ENCODE measurements at regions not wholly inside any gene's neighbourhood (a gene's known extent, or its start where the extent isn't known, plus 50 kb on each side); places are given as distances from the start of the nearest gene placed in this dataset.
"Not testable (repeated sequence)": the region's sequence is repeated elsewhere in the genome, so short reads cannot be mapped to it uniquely, and the experiment has no call there.

DNA sequence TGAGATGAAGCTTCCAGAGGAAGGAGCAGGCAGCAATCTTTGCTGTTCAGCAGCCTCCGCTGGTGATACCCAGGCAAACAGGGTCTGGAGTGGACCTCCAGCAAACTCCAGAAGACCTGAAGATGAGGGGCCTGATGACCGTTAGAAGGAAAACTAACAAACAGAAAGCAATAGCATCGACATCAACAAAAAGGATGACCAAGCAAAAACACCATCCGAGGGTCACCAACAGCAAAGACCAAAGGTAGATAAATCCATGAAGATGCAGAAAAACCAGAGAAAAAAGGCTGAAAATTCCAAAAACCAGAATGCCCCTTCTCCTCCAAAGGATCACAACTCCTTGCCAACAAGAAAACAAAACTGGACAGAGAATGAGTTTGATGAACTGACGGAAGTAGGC lies 235.9 kb upstream of the NSMCE3 start:
- DNase-seq (ENCODE audit: low read depth) = not testable (repeated sequence)

DNA sequence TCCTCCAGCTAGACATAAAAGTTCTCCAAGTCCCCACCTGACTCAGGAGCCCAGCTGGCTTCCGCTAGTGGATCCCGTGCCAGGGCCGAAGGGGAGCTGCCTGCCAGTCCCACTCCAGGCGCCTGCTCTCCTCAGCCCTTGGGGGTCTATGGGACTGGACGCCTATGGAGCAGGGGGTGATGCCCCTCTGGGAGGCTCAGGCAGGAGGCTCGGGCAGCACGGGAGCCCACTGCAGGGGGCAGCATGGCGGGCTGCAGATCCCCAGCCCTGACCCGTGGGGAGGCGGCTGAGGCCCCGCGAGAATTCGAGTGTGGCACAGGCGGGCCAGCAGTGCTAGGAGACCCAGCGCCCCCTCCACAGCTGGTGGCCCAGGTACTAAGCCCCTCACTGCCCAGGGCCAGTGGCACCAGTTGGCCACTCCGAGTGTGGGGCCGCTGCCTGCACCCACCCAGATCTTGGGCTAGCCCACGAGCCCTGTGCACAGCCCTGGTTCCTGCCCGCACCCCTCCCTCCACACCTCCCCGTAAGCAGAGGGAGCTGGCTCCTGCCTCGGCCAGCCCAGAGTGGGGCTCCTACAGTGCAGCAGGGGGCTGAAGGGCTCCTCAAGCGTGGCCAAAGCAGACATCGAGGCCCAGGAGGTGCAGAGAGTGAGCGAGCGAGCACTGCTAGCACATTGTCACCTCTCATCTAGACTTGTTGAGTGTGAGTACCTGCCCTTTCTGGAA lies 221.3 kb upstream of the NSMCE3 start:
- DNase-seq (ENCODE audit: low read depth) = no peak

DNA sequence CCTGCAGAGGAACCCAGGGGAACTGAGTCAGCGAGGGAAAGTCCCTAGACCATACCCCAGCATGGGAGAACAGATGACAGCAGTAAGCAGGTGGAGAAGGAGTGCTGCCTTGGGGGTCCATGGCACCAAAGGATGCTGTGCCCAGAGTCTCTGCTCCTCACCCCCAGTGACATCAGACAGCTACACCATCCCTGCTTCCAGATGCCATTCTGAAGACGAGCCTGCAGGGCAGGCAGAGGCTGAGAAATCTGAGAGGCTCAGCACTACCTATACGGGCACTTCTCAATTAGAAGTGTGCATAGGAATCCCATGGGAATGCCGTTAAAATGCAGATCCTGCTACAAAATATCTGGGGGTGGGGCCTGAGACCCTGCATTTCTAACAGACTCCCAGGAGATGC lies 211.3 kb upstream of the NSMCE3 start:
- DNase-seq (ENCODE audit: low read depth) = no peak

DNA sequence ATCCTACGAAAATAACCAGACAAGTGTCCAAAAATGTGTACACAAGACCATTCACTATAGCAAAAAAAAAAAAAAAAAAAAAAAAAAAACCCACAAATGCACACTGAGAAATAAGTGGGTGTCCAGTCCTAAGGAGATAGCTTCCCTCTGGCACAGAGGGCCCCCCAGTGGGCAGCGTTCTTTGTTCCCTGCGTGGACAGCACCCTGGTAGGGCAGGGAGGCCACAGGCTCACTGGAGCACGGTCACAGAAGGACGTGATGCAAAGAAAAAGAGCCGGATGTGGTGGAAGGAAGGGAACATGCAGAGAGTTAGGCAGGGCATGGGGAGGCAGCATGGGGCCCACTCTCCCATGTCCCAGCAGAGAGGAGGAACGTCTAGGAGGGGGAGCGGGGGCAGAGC lies 210.7 kb upstream of the NSMCE3 start:
- no peak for DNase-seq (ENCODE audit: low read depth)

DNA sequence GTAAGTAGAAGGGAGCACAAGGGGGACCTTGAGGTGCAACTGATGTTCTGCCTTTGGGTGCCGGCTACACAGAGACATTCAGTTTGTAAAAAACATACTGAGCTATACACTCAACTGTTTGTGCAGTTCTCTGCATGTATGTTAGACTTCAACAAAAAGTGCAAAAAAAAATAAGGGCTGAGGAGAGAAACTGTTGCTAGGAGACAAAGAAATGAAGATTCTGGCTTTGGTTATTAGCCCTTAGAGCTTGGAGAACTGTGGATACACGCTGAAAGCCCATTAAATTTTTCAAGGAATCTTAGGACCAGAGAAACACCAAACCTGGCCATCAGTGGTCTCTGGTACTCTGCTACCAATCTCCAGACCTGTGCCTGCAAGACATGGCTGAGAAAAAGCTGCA lies 207.6 kb upstream of the NSMCE3 start:
- DNase-seq (ENCODE audit: low read depth) = no peak

DNA sequence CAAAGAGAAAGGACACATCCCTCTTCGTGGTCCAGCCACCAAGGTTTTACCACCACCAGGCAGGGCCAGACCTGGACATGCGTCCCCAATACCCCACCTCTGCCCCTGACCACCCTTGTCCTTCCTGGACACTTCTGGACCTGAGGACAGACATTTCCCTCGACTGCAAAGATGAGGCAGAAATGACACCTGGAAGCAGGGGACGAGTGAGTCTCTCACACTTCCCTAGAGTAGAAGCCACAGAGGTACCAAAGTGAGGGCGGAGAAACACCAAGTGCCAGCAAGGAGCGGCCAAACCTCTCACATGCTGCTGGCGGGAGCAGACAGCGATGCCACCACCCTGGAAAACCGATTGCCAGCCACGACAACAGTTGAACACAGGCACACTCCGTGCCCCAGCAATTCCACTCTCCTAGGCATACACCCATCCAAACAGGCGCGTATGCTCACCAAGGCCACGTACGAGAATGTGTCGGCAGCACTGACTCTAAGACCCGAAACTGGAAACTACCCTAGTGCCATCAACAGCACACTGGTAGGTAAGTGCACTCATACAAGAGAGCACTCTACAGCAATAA lies 207.0 kb upstream of the NSMCE3 start:
- no peak for DNase-seq (ENCODE audit: low read depth)

DNA sequence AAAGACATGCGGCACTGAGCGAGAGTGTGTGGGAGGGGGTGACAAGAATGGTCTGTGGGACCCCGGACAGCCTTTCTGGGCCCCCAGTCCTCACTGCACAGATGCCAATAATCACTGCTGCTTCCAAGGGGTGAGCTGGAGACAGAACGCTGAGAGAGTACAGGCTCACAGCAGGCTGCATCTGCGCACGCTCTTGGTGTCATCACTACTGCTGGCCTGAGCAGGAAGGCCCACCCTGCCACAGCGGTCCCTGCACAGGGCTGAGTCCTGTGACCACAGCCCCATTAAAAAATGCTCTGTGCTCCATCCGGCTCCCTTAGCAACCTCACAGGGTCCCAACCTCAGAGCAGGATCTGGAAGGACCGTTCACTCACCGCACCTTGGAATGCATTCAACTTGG lies 205.5 kb upstream of the NSMCE3 start:
- no peak for DNase-seq (ENCODE audit: low read depth)

DNA sequence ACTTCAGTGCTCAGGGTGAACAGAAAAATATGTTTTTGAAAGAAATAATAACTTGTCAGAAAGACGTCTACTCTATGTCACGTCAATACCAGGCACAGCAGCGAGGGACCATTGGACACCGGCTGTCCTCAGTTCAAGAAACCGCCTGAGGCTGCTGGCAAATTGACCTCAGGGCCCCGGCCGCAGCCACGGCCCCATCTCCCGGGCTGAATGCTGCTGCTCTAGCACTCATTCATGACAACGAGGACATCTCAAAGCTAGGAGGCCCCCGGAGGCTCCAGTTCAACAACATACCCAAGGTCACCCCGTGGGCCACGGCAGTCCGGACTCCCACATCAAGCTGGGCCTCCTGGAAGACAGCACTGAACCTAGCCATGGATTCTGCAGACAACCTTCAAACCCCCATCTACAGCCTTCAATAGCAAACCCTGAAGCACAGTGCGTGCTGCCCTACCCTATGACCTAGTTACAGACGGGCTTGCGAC lies 204.0 kb upstream of the NSMCE3 start:
- DNase-seq (ENCODE audit: low read depth) = no peak

DNA sequence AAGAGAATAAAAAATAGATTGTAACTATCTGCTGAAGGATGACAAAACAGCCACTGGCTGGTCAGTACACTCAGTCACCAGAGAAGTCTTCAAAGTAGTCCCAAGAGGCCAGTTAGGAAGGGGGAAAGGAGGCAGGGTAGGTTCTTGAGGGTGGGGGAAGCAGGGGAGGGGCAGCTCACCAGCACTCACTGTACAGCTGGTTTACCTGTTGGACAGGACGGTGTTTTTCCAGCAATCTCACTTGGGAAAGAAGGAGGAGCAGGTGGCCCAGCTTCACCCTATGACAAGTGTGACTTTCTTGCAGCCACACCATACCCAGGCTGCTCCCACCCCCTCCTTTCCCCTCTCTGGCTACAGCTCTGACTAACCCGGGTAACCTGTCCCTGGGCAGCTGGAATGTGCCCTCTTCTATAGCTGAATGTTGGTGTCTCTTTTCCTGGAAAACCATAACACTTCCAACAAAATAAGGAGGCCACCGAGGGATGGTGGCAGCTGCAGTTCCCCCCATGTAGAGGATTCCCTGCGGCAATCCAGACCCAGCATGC lies 203.4 kb upstream of the NSMCE3 start:
- no peak for DNase-seq (ENCODE audit: low read depth)

DNA sequence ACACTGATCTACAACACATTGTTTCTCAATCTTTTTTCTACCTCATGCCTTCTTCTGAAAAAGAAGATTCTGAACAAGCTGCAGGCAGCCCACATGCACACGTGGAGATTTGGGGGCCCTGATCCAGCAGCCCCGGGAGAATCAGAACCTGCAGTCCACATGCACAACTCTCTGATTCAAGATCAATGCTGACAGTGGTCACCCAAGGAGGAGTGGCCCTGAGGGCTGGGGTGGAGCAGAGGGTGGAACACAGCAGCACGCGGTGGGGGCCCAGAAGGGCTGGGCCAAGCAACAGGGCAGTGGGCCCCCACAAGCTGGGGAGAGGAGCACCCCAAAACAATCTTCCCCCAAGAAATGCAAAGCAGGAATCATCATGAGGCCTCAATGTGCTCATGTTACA lies 202.1 kb upstream of the NSMCE3 start:
- no peak for DNase-seq (ENCODE audit: low read depth)

DNA sequence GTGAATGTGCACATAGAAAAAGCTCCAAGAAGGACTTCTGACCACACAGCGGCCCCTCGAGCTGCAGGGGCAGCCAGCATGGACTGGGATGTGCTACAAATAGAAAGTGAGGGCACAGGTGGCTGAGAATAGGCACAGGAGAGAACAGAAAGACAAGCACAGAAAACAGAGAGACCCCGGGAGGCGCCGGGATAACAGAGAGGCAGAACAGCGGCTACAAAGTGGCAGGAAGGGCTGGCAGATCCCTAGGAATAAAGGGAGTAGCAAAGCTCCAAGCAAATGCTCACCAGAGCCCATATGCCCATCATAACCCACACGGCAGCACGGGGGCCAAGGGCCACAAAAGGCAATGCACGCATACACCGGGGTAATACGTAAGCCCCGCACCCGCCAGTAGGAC lies 201.7 kb upstream of the NSMCE3 start:
- DNase-seq (ENCODE audit: low read depth) = no peak

DNA sequence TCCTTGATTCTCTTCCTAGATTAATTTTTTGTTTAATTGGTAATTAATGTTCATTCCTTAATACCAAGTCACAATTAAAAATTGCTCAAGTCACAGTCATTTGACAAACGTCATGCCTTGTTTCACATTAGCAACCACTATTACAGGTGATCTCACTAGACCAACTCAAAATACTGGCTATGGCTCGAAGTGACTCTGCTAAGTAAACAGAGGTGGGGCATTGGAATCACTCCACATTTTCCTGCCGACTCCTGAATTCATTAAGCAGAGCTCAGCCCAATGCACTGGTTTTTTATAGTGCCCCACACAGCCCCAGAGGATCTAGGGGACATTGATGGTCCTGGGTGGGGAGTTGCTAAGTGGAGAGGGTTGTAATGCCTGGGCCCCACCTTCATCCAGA lies 201.2 kb upstream of the NSMCE3 start:
- DNase-seq (ENCODE audit: low read depth) = no peak

DNA sequence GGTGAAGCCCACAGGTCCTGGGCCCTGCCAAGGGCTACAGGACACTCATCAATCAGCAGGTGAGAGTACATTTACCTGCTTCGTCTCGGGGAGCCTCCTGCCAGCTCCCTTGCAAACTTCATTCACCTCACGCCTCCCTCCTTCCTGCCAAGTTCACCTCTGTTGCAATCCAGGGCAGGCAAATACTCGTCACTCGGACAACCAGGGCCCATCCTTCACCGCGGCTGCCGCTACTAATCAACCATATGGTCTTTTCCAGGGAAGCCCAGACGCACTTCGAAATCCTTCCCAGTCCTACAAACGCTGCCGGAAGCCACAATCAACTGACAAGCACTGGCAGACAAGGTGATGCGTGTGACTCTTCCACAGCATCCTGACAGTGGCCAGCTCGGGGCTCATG lies 200.7 kb upstream of the NSMCE3 start:
- no peak for DNase-seq (ENCODE audit: low read depth)

DNA sequence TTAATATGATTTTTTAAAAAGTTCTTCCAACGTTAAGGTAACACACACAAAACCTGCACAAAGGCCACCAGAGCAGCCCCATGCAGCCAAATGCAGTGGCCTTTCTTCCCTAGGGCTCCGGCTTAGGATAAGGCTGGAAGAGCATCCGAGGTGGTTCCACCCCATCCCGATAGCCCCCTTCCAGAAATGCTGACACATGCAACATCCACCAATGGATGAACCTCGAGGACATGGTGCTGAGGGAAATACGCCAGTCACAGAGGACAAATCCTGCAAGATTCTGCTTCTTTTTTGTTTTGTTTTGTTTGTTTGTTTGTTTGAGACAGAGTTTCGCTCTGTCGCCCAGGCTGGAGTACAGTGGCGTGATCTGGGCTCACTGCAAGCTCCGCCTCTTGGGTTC lies 199.3 kb upstream of the NSMCE3 start:
- DNase-seq (ENCODE audit: low read depth) = no peak

DNA sequence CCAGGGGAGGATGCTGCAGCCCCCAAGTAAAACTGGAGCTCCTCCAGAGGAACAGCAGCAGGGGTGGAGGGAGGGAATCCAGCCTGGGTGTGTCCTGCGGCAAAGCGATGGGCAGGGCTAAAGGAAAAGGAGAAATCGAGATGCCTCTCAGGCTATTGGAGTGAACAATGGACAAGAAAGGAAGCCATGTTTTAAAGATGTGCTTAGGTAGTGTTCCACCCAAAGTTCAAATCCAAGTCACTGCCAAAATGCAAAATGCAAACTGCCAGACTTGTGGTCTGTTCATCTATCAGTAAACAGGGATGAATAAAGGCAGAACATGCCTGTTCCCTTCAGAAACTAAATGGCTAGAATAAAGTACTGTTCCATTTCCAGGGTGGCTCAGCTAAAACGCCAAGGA lies 197.5 kb upstream of the NSMCE3 start:
- DNase-seq (ENCODE audit: low read depth) = no peak

DNA sequence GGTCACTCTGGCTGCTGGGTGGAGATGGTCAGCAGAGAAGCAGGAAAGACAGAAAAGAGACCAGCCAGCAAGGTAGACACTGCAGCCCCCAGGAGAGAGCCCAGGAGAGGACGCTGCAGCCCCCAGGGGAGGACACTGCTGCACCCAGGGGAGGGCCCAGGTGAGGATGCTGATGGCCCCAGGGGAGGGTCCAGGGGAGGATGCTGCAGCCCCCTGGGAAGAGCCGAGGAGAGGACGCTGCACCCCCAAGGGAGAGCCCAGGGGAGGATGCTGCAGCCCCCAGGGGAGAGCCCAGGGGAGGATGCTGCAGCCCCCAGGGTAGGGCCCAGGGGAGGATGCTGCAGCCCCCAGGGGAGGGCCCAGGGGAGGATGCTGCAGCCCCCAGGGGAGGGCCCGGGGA lies 196.7 kb upstream of the NSMCE3 start:
- no peak for DNase-seq (ENCODE audit: low read depth)

DNA sequence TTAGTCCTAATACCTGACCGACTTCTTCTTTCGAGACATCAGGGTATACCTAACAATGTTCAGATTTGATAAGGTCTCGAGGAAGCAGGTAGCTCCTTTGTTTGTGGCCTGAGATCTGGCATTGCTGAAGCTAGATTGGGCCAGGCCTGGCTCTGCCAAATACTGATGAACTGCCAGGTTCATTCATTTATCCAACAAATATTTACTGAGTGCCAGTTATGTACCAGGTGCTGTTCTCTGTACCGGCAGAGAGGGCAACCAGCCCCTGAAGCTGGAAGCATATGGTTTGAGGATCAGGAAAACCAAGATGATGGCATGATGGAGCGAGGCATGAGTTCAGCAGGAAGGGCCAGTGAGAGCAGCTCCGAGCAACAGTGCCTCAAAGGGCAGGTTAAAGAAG lies 196.2 kb upstream of the NSMCE3 start:
- no peak for DNase-seq (ENCODE audit: low read depth)

DNA sequence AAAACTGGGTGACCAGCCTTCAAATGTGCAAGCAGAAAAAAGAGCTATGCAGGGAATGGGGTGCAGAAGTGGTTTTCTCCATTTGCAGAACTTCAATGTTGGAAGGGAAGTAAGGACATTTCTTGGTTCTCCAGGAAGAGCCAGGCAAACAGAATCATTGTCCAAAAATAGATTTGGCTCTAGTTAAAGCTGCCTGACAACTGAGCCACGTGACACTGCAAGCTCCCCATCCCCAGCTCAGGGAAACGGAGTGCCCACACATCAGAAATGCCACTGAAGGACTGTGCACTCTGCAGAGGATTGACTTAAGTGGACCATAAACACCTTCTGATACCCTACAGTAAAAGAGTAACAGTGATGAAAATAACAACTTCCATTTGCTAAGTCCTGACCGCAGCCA lies 195.6 kb upstream of the NSMCE3 start:
- DNase-seq (ENCODE audit: low read depth) = no peak

DNA sequence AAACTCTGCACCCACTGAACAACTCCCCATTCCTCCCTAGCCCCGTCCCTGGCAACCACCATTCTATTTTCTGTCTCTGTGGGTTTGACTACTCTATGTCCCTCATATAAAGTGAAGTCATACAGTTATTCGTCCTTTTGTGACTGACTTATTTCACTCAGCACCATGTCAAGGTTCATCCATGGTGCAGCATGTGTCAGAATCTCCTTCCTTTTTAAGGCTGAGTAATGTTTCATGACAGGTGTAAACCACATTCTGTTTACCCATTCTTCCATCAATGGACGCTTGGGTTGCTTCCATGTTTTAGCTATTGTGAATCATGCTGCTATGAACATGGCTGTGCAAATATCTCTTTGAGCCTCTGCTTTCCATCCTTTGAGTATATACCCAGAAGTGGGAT lies 192.3 kb upstream of the NSMCE3 start:
- DNase-seq (ENCODE audit: low read depth) = no peak

DNA sequence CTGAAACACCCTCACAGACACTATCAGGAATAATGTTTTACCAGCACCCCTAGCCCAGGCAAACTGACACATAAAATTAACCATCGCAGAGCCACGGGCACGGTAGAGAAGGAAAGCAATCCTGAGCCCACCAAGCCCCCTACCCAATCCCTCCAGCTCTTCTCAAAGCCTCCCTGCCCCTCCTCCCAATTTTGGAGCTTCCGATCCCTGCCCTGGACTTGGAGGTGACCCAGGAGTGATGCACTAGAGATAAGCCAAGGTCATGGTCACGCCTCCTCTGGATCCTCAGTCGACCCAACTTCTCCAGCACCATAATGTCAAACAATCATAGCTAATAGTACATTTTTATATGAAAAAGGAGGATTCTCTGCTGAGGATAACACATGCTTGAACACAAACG lies 188.7 kb upstream of the NSMCE3 start:
- DNase-seq (ENCODE audit: low read depth) = no peak

DNA sequence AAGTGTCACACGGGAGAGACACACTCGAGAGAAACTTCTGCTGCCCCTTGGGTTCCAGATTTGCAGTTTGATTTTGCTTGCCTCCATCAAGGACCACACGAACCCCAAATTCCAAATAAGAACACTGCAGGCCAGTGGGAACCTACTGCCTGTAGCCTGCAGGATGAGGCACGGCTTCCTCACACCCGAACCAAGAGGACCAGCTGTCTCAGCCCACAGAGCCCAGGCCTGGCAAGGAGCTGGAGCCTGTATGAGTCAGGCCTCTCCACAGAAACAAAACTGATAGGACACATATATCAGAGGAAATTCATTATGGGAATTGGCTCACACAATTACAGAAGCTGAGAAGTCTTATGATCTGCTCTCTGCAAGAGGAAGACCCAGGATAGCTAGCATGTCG lies 188.1 kb upstream of the NSMCE3 start:
- DNase-seq (ENCODE audit: low read depth) = no peak

DNA sequence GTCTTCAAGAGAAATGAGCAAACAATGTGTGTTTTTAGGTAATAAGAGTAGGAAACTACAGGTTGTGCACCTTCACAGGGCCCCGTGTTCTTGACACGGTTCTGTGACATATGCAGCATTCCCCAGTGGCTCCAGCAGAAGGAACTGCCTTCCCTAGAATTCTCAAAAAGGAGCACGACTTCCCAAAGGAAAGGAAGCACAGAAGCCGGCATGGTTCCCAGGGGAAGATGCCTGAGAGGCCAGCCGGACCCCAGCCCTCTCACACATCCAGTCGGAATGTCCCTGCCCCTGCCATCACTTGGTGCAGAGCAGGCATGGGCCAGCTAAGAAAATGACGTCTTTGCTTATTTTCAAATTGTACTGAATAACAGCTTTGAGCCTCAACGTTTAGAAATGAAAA lies 187.3 kb upstream of the NSMCE3 start:
- DNase-seq (ENCODE audit: low read depth) = no peak

DNA sequence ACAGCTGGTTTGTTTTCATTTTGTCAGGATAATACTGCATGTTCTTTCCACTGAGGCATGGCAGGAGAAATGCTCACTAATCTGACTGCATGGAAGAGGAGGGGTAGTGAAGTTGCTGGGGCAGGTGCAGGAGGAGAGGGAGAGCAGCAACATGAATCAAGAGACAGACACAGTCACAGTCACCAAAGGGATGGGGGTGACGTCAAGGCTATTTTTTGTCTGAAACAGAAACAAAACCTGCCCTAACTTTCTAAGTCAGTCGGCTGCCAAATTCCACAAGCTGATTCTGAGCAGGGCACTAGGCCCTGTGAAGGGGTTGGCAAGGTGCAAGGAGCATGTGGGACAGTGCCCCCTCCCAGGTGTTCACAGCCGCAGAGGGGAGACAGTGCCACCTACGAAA lies 186.6 kb upstream of the NSMCE3 start:
- DNase-seq (ENCODE audit: low read depth) = no peak

DNA sequence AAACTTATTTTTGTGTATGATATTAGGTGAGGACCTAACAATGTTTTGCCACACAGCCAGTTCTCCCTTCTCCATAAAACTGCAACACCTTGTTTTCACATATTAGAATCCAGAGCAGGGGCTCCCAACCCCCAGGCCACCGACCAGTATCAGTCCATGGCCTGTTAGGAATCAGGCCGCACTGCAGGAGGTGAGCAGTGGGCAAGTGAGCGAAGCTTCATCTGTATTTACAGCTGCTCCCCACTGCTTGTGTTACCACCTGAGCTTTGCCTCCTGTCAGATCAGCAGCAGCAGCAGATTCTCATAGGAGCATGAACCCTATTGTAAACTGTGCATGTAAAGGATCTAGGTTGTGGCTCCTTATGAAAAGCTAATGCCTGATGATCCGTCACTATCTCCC lies 185.9 kb upstream of the NSMCE3 start:
- DNase-seq (ENCODE audit: low read depth) = no peak

Data from GM04503 (cell line).